GM12878 (cell line): ENCODE measurements at regions not wholly inside any gene's neighbourhood (a gene's known extent, or its start where the extent isn't known, plus 50 kb on each side); places are given as distances from the start of the nearest gene placed in this dataset.

Experiments used
- ATAC-seq: fragments of 200-7000 bp; cut with Tn5 transposase; 3 replicates; pipeline ENCODE4 v1.9.1; 2020; ENCODE audit warnings: mild to moderate bottlenecking, moderate library complexity
- BruUV-seq: library from RNA; stranded (reverse); fragments of 400-500 nt; replicated peaks from 2 replicates; lab custom pipeline; 2021; lab: Mats Ljungman, UMichigan
- CTCF ChIA-PET: fragments of 300-600 bp; sonication (Branson Sonifier 250); formaldehyde crosslinking; extraction: SDS; loops from one replicate; lab custom pipeline; 2021; ENCODE audit warnings: inconsistent platforms; lab: Yijun Ruan, JAX
- POLR2A ChIA-PET: fragments of 350-600 bp; formaldehyde crosslinking; extraction: SDS; loops from one replicate; lab custom pipeline; 2021; ENCODE audit warnings: inconsistent platforms; lab: Charles Lee
- RAD21 ChIA-PET: fragments of 300-600 bp; sonication (Branson Sonifier 250); formaldehyde crosslinking; loops from one replicate; lab custom pipeline; 2023; ENCODE audit warnings: antibody characterized with exemption; ENCODE audit not compliant: unreplicated experiment; lab: Charles Lee
- SMC1A ChIA-PET: fragments of 300-600 bp; sonication (Branson Sonifier 250); formaldehyde crosslinking; loops from one replicate; lab custom pipeline; 2023; ENCODE audit not compliant: unreplicated experiment, uncharacterized antibody; lab: Charles Lee
- DNase-seq: peaks from one replicate; pipeline ENCODE4 v3.0.0-alpha.2; 2011; ENCODE audit warnings: low read depth, low spot score
- FAIRE-seq: peaks from 3 replicates; lab custom pipeline; 2011; peaks lifted over from hg19 to GRCh38; lab: Jason Lieb, UNC
- H2AFZ ChIP-seq: 2 replicates; pipeline ENCODE4 v1.6.0; 2011; ENCODE audit warnings: low read depth, low read length, control low read depth; ENCODE audit not compliant: control insufficient read depth
- H3K27ac ChIP-seq: 2 replicates; pipeline ENCODE4 v1.5.1; 2011; ENCODE audit warnings: control low read depth; ENCODE audit not compliant: control insufficient read depth, insufficient read depth
- H3K27me3 ChIP-seq, 2 experiments: replicated peaks in 1 of 2; 2 replicates each; pipeline versions ENCODE4 v1.6.0 to v1.6.1; 2011; ENCODE audit warnings: low read length in 1 of 2; ENCODE audit not compliant: control insufficient read depth in 2 of 2, insufficient read depth in 2 of 2
- H3K36me3 ChIP-seq, 2 experiments: 2 replicates each; pipeline ENCODE4 v1.5.1; 2011; ENCODE audit warnings: low read length in 1 of 2; ENCODE audit not compliant: control insufficient read depth in 2 of 2, insufficient read depth in 2 of 2
- H3K4me1 ChIP-seq: 2 replicates; pipeline ENCODE4 v1.6.1; 2011; ENCODE audit warnings: mild to moderate bottlenecking, low read length, moderate library complexity, mixed read lengths; ENCODE audit not compliant: control insufficient read depth, insufficient read depth
- H3K4me2 ChIP-seq: 2 replicates; pipeline ENCODE4 v1.6.0; 2011; ENCODE audit warnings: control low read depth; ENCODE audit not compliant: control insufficient read depth, insufficient read depth
- H3K4me3 ChIP-seq: fragments of 200-600 bp; sonication (generic); 2 replicates; pipeline ENCODE4 v1.5.1; 2016
- H3K79me2 ChIP-seq: 2 replicates; pipeline ENCODE4 v1.6.0; 2011; ENCODE audit warnings: low read length; ENCODE audit not compliant: control insufficient read depth, insufficient read depth
- H3K9ac ChIP-seq: 2 replicates; pipeline ENCODE4 v1.8.0; 2011; ENCODE audit warnings: low read length, control low read depth, mixed read lengths; ENCODE audit not compliant: control insufficient read depth, insufficient read depth
- H3K9me3 ChIP-seq: replicated peaks from 3 replicates; pipeline ENCODE4 v1.5.1; 2011; ENCODE audit warnings: mild to moderate bottlenecking, low read length; ENCODE audit not compliant: control insufficient read depth, insufficient read depth
- H4K20me1 ChIP-seq: 2 replicates; pipeline ENCODE4 v1.6.0; 2011; ENCODE audit not compliant: control insufficient read depth, insufficient read depth
- ATF7 ChIP-seq: fragments of 450-650 bp; IDR thresholded peaks from 2 replicates; pipeline ENCODE4 v1.6.1; 2016; ENCODE audit warnings: low read depth, mild to moderate bottlenecking
- BACH1 ChIP-seq: fragments of 450-650 bp; IDR thresholded peaks from 2 replicates; pipeline ENCODE4 v1.6.1; 2017; ENCODE audit warnings: mild to moderate bottlenecking, borderline replicate concordance
- CBX5 ChIP-seq: sonication (generic); IDR thresholded peaks from 2 replicates; pipeline ENCODE4 v1.6.1; 2016; ENCODE audit warnings: low read depth, moderate library complexity, mild to moderate bottlenecking, inconsistent platforms
- CREB1 ChIP-seq: IDR thresholded peaks from 2 replicates; pipeline ENCODE4 v1.6.1; 2012; ENCODE audit warnings: low read depth, mild to moderate bottlenecking, inconsistent platforms
- NFYA ChIP-seq: IDR thresholded peaks from 2 replicates; pipeline ENCODE4 v1.6.1; 2011; ENCODE audit warnings: low read depth, mild to moderate bottlenecking, low read length, improper control_type of control experiment, borderline replicate concordance
- STAT3 ChIP-seq: IDR thresholded peaks from 2 replicates; pipeline ENCODE4 v1.6.1; 2011; ENCODE audit warnings: low read depth, low read length, improper control_type of control experiment
- WGBS: methylation state at CpG from one replicate; pipeline ENCODE4 v1.1.6; 2016; ENCODE audit warnings: low lambda C conversion rate; ENCODE audit not compliant: insufficient replicate concordance, insufficient coverage; ENCODE audit errors: missing lambda C conversion rate; 5-methylcytosine and 5-hydroxymethylcytosine counted together
- in situ Hi-C: fragments of 300-500 bp; cut with MboI; formaldehyde crosslinking; loops from 9 replicates; pipeline ENCODE4 v1.14.3; 2018; ENCODE audit warnings: mixed read lengths
- intact Hi-C: fragments of 100-400 bp; cut with micrococcal nuclease; formaldehyde crosslinking; loops from one replicate; pipeline ENCODE4 v1.14.2; 2022; ENCODE audit not compliant: unreplicated experiment
- TF ChIP-seq, protein P1 (sequence below): IDR thresholded peaks from 2 replicates; pipeline ENCODE4 v1.6.1; 2012; ENCODE audit warnings: low read length, inconsistent platforms
- TF ChIP-seq, protein P2 (sequence below): fragments of 150-350 bp; IDR thresholded peaks from 2 replicates; pipeline ENCODE4 v1.6.1; 2014; ENCODE audit warnings: mild to moderate bottlenecking, low read depth, low read length
- TF ChIP-seq, protein P3 (sequence below): IDR thresholded peaks from 2 replicates; pipeline ENCODE4 v1.6.1; 2012; ENCODE audit warnings: low read depth, low read length, improper control_type of control experiment

DNA sequence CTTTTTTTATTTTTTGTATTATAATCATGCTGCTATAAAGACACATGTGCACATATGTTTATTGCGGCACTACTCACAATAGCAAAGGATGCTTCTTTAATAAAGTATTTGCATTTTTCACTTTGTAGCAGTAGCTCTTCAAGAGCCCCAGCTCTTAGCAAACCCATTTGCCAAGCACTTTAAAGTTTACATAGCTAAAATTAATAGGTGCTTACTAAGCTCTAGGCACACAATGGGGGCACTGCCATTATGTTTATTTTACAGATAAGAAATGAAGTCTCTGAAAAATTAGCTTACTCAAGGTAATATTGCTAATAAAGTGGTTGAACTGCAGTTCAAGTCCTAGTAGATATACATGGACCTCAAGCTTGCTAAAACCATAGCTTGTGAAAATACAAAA is 230.3 kb upstream of the ARHGAP24 start:
- DNase-seq (no peak), ATAC-seq (no peak), FAIRE-seq (no peak)
- no TSS peak for BruUV-seq
- Histone ChIP-seq H3K36me3 (no peaks in the 10 kb centered on the region), H3K79me2 (no peaks in the 10 kb centered on the region), H3K4me3 (no peak overlapping the region), H3K4me2 (no peak overlapping the region), H3K9me3 (no peaks in the 10 kb centered on the region), H2AFZ (no peak overlapping the region), H3K4me1 (no peaks in the 10 kb centered on the region), H4K20me1 (no peaks in the 10 kb centered on the region)
- in situ Hi-C loops: no loop called here
- ChIA-PET SMC1A (no interaction called here), RAD21 (no interaction called here)
- WGBS: 100% methylated on average over 1 of the region's 1 CpG
- TF ChIP-seq, protein P1, sequence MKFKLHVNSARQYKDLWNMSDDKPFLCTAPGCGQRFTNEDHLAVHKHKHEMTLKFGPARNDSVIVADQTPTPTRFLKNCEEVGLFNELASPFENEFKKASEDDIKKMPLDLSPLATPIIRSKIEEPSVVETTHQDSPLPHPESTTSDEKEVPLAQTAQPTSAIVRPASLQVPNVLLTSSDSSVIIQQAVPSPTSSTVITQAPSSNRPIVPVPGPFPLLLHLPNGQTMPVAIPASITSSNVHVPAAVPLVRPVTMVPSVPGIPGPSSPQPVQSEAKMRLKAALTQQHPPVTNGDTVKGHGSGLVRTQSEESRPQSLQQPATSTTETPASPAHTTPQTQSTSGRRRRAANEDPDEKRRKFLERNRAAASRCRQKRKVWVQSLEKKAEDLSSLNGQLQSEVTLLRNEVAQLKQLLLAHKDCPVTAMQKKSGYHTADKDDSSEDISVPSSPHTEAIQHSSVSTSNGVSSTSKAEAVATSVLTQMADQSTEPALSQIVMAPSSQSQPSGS: no peak
- TF ChIP-seq STAT3: no peak
- no peak for TF ChIP-seq CREB1
- TF ChIP-seq BACH1: no peak
- TF ChIP-seq NFYA: no peak
- TF ChIP-seq ATF7: no peak
- TF ChIP-seq, protein P2, sequence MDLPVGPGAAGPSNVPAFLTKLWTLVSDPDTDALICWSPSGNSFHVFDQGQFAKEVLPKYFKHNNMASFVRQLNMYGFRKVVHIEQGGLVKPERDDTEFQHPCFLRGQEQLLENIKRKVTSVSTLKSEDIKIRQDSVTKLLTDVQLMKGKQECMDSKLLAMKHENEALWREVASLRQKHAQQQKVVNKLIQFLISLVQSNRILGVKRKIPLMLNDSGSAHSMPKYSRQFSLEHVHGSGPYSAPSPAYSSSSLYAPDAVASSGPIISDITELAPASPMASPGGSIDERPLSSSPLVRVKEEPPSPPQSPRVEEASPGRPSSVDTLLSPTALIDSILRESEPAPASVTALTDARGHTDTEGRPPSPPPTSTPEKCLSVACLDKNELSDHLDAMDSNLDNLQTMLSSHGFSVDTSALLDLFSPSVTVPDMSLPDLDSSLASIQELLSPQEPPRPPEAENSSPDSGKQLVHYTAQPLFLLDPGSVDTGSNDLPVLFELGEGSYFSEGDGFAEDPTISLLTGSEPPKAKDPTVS: no peak
- TF ChIP-seq CBX5: no peak
- TF ChIP-seq, protein P3, sequence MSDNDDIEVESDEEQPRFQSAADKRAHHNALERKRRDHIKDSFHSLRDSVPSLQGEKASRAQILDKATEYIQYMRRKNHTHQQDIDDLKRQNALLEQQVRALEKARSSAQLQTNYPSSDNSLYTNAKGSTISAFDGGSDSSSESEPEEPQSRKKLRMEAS: no peak
- TF ChIP-seq, all 136 proteins: peak for 0
- Histone ChIP-seq H3K9ac (no peak overlapping the region), H3K27me3 (no peaks in the 10 kb centered on the region), H3K27ac (no peak overlapping the region)
- POLR2A ChIA-PET: no interaction called here
- CTCF ChIA-PET: no interaction called here
- intact Hi-C loops: no loop called here
